OCI-LY7 (cell line): ENCODE measurements at regions not wholly inside any gene's neighbourhood (a gene's known extent, or its start where the extent isn't known, plus 50 kb on each side); places are given as distances from the start of the nearest gene placed in this dataset.

Experiments used
- BruUV-seq: library from RNA; stranded (reverse); fragments of 400-500 nt; replicated peaks from 2 replicates; lab custom pipeline; 2021; lab: Mats Ljungman, UMichigan
- CTCF ChIA-PET: fragments of 300-600 bp; sonication (Branson Sonifier 250); formaldehyde crosslinking; loops from one replicate; lab custom pipeline; 2022; ENCODE audit warnings: antibody characterized with exemption; ENCODE audit not compliant: unreplicated experiment; lab: Charles Lee
- POLR2A ChIA-PET: fragments of 300-600 bp; sonication (Branson Sonifier 250); formaldehyde crosslinking; loops from one replicate; lab custom pipeline; 2022; ENCODE audit warnings: antibody characterized with exemption; lab: Charles Lee
- DNase-seq: peaks from one replicate; pipeline ENCODE4 v3.0.0-alpha.2; 2015; ENCODE audit warnings: low spot score
- H2AFZ ChIP-seq: fragments of 200-600 bp; sonication (generic), shearing (Covaris generic); 2 replicates; pipeline ENCODE4 v1.6.1; 2014; ENCODE audit warnings: mild to moderate bottlenecking, antibody characterized with exemption, low read length, moderate library complexity
- H3K27ac ChIP-seq: fragments of 200-600 bp; sonication (generic); 2 replicates; pipeline ENCODE4 v1.5.1; 2014; ENCODE audit warnings: mixed run types, low read depth, mild to moderate bottlenecking, moderate library complexity, low read length, inconsistent platforms; ENCODE audit not compliant: poor library complexity, severe bottlenecking
- H3K36me3 ChIP-seq: fragments of 200-600 bp; sonication (generic); 2 replicates; pipeline ENCODE4 v1.6.1; 2014; ENCODE audit warnings: mild to moderate bottlenecking, antibody characterized with exemption, low read length, moderate library complexity, mixed read lengths; ENCODE audit not compliant: insufficient read depth
- H3K4me1 ChIP-seq: fragments of 200-600 bp; sonication (generic); 2 replicates; pipeline ENCODE4 v1.5.1; 2014; ENCODE audit warnings: mild to moderate bottlenecking, low read length; ENCODE audit not compliant: insufficient read depth, poor library complexity, severe bottlenecking
- H3K4me2 ChIP-seq: fragments of 200-600 bp; sonication (generic); 2 replicates; pipeline ENCODE4 v1.6.1; 2014; ENCODE audit warnings: mild to moderate bottlenecking, low read length
- H3K4me3 ChIP-seq: fragments of 200-600 bp; sonication (generic); 2 replicates; pipeline ENCODE4 v1.5.1; 2014; ENCODE audit warnings: mild to moderate bottlenecking, low read depth, low read length; ENCODE audit not compliant: poor library complexity, severe bottlenecking
- H3K79me2 ChIP-seq: fragments of 200-600 bp; sonication (generic); 2 replicates; pipeline ENCODE4 v1.6.1; 2016; ENCODE audit warnings: low read depth, mild to moderate bottlenecking, low read length, moderate library complexity, mixed read lengths; ENCODE audit not compliant: insufficient read depth
- H3K9me2 ChIP-seq: fragments of 200-600 bp; sonication (generic); 2 replicates; pipeline ENCODE4 v1.6.1; 2016; ENCODE audit warnings: mild to moderate bottlenecking, low read length, mixed read lengths; ENCODE audit not compliant: insufficient read depth
- H3K9me3 ChIP-seq: fragments of 200-600 bp; sonication (generic); 2 replicates; pipeline ENCODE4 v1.6.1; 2014; ENCODE audit warnings: mild to moderate bottlenecking, mixed run types, low read length, mixed read lengths
- H4K20me1 ChIP-seq: fragments of 200-600 bp; sonication (generic); 2 replicates; pipeline ENCODE4 v1.6.1; 2014; ENCODE audit warnings: mild to moderate bottlenecking, antibody characterized with exemption, low read length, moderate library complexity, mixed read lengths; ENCODE audit not compliant: insufficient read depth
- CTCF ChIP-seq: fragments of 200-600 bp; sonication (generic); conservative IDR thresholded peaks from 2 replicates; pipeline ENCODE4 v1.5.1; 2014; ENCODE audit warnings: mild to moderate bottlenecking, antibody characterized with exemption, low read length, moderate library complexity, mixed read lengths
- EZH2phosphoT487 ChIP-seq: fragments of 200-600 bp; sonication (generic); IDR thresholded peaks from 2 replicates; pipeline ENCODE4 v1.6.1; 2018; ENCODE audit warnings: low read depth, borderline replicate concordance, mild to moderate bottlenecking, mixed run types, antibody characterized with exemption, low read length, moderate library complexity, mixed read lengths
- intact Hi-C: fragments of 100-400 bp; cut with micrococcal nuclease; formaldehyde crosslinking; loops from one replicate; pipeline ENCODE4 v1.10.0; 2022; ENCODE audit not compliant: unreplicated experiment

- Histone ChIP-seq H3K9me2 (no peaks in the 10 kb centered on the region), H3K9me3 (no peaks in the 10 kb centered on the region), H4K20me1 (peaks cover 8% of the 10 kb centered on the region; the same call in 1 of the 2 replicates), H3K4me3 (peak overlapping the region; percentile 100), H3K79me2 (peaks cover 58% of the 10 kb centered on the region), H3K27ac (peak overlapping the region; percentile 100), H3K36me3 (peaks cover 59% of the 10 kb centered on the region), H3K4me2 (peak overlapping the region; percentile 87), H3K4me1 (peaks cover 5% of the 10 kb centered on the region), H2AFZ (no peak overlapping the region)
- intact Hi-C loops: no loop called here
- CTCF ChIA-PET: no interaction called here
- BruUV-seq: TSS peak; percentile 74
- peak; percentile 98 for DNase-seq
- POLR2A ChIA-PET: interaction anchor here (1.0 to 2.0 kb wide), 7 partner anchors 30 to 334 kb away, joined by 3 to 13 read pairs (median 5); no protein-coding TSS in a partner anchor
- no peak for TF ChIP-seq EZH2phosphoT487
- no peak for TF ChIP-seq CTCF
These were observed 335.6 kb downstream of the TMEM121 start for GRCh38 chr14:105861985-105862465.

- no peak overlapping the region for H2AFZ ChIP-seq
- ChIA-PET POLR2A (interaction anchor here (1.0 to 2.0 kb wide), 4 partner anchors 323 to 333 kb away, joined by 3 to 13 read pairs (median 10); no protein-coding TSS in a partner anchor), CTCF (no interaction called here)
- peak; percentile 80 for DNase-seq
- no peaks in the 10 kb centered on the region for H3K9me2 ChIP-seq
- peaks cover 53% of the 10 kb centered on the region for H3K36me3 ChIP-seq
- H3K4me3 ChIP-seq: peak overlapping the region; percentile 100
- intact Hi-C loops: no loop called here
- TSS peak; percentile 94 for BruUV-seq
- H3K9me3 ChIP-seq: no peaks in the 10 kb centered on the region
- H3K79me2 ChIP-seq: peaks cover 51% of the 10 kb centered on the region
- H3K4me1 ChIP-seq: no peaks in the 10 kb centered on the region
- TF ChIP-seq EZH2phosphoT487 (no peak), CTCF (no peak)
- H4K20me1 ChIP-seq: peaks cover 8% of the 10 kb centered on the region; the same call in 1 of the 2 replicates
- H3K27ac ChIP-seq: peak overlapping the region; percentile 100
- peak overlapping the region; percentile 87 for H3K4me2 ChIP-seq
These were observed 336.3 kb downstream of the TMEM121 start for GRCh38 chr14:105862581-105863239.
